ENCODE measurements at regions not wholly inside any gene's neighbourhood (a gene's known extent, or its start where the extent isn't known, plus 50 kb on each side); places are given as distances from the start of the nearest gene placed in this dataset.

- no peak for DNase-seq
These were observed 377.8 kb downstream of the MATN1 start for GRCh38 chr1:30345491-30346130.

- DNase-seq = no peak
These were observed 379.8 kb downstream of the MATN1 start for GRCh38 chr1:30343562-30343961.

GRCh38 chr1:30342535-30343141 is 380.7 kb downstream of the MATN1 start:
- DNase-seq = no peak

- DNase-seq = no peak
These were observed 382.5 kb downstream of the MATN1 start for GRCh38 chr1:30340934-30341333.

GRCh38 chr1:30339866-30340265 is 383.5 kb downstream of the MATN1 start:
- DNase-seq = no peak

GRCh38 chr1:30338765-30339164 is 384.6 kb downstream of the MATN1 start:
- DNase-seq = no peak

GRCh38 chr1:30337324-30337620 is 386.1 kb downstream of the MATN1 start:
- no peak for DNase-seq

- no peak for DNase-seq
These were observed 386.6 kb downstream of the MATN1 start for GRCh38 chr1:30336550-30337323.

- no peak for DNase-seq
These were observed 387.4 kb downstream of the MATN1 start for GRCh38 chr1:30335997-30336390.

- DNase-seq = no peak
These were observed 387.9 kb downstream of the MATN1 start for GRCh38 chr1:30335389-30335996.

GRCh38 chr1:30334767-30335166 is 388.6 kb downstream of the MATN1 start:
- no peak for DNase-seq

- no peak for DNase-seq
These were observed 391.0 kb downstream of the MATN1 start for GRCh38 chr1:30332116-30333094.

- no peak for DNase-seq
These were observed 391.8 kb downstream of the MATN1 start for GRCh38 chr1:30331415-30332065.

GRCh38 chr1:30330644-30331043 is 392.7 kb downstream of the MATN1 start:
- no peak for DNase-seq

GRCh38 chr1:30329802-30330557 is 393.4 kb downstream of the MATN1 start:
- DNase-seq = no peak

- DNase-seq = no peak
These were observed 394.1 kb downstream of the MATN1 start for GRCh38 chr1:30329263-30329753.

GRCh38 chr1:30328401-30329262 is 394.8 kb downstream of the MATN1 start:
- no peak for DNase-seq

GRCh38 chr1:30328100-30328370 is 395.4 kb downstream of the MATN1 start:
- no peak for DNase-seq

GRCh38 chr1:30327370-30328099 is 395.9 kb downstream of the MATN1 start:
- DNase-seq = no peak

- no peak for DNase-seq
These were observed 397.4 kb downstream of the MATN1 start for GRCh38 chr1:30325999-30326398.

Data from NCI-H187 (cell line).